Inflammatory macrophage treated with lipopolysaccharide for 1 hour (primary cell): ENCODE measurements at regions not wholly inside any gene's neighbourhood (a gene's known extent, or its start where the extent isn't known, plus 50 kb on each side); places are given as distances from the start of the nearest gene placed in this dataset.

Source experiments
- DNase-seq, 2 donors: peaks; one replicate each; pipeline ENCODE4 v3.0.0-alpha.2; 2020 to 2022

DNA sequence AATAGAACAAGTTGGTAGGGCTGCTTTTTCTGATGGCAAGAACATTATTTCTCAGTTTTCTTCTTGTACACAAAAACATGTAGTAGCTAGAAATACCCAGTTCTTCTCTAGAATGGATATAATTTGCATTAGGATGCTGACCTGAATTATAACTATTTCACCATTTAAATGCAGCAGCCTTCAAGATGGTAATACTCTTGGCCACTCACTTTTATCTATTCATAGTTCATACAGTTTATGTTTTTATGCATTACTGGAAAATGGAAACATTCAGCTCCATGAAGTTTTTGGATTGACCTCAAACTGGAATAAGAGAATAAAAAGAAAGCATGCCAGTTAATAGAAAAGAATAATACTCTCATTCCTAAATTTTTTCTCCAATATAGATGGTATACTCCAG is 487.4 kb downstream of the PABPC4L start:
- no peak for DNase-seq

DNA sequence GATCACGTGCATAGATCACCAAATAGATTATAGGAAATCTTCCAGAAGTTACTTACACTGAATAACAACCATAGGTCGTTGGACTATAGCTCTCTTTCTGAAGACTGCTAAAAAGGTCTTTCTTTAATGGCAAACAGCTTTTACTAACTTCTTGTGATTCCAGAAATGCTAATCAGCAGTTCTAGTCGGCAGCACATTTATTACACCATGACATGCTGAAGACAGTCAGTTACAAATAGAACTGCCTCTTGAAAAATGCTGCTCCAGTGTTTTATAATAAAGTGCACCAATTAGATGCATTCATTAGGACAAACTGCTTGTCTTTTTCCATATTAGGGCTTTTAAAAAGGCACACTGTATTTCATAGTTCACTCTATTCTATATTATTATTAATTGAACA is 488.2 kb downstream of the PABPC4L start:
- DNase-seq, result no peak

DNA sequence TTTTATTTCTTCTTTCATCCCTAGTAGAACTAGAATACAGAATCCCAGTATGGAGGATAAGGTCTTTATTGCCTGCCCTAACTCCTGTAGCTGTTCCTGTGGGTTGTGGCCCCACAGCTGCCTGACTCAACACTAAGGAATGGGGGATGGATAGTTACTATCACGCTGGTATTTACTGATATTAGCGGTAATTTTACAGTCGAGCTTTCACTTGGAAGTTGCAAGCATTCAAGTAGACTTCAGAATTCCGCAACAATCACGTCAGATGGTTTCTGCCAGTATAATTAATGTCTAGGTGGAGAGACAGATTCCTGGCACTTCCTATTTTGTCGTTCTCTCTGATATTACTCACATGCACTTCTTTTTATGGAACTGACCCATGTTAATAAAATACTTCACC is 489.8 kb downstream of the PABPC4L start:
- DNase-seq, result no peak

DNA sequence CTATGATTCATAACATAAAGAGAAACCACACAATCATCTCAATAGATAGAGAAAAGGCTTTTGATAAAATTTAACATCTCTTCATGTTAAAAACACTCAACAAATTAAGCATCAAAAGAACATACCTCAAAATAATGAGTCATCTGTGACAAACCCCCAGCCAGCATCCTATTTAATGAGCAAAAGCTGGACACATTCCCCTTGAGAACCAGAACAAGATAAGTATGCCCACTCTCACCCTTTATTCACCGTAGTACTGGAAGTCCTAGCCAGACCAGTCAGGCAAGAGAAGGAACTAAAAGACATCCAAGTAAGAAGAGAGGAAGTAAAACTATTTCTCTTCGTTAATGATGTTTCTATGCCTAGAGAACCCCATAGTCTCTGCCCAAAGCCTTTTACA is 507.2 kb downstream of the PABPC4L start:
- no peak for DNase-seq

- DNase-seq, result no peak
Measured at GRCh38 chr4:133683967-133684366, 517.6 kb downstream of the PABPC4L start.

- DNase-seq, result no peak
Measured at GRCh38 chr4:133668061-133668851, 519.2 kb downstream of the PCDH10 start.

- no peak for DNase-seq
Measured at GRCh38 chr4:133647206-133647605, 498.1 kb downstream of the PCDH10 start.

- no peak for DNase-seq
Measured at GRCh38 chr4:133641191-133641590, 492.1 kb downstream of the PCDH10 start.

DNA sequence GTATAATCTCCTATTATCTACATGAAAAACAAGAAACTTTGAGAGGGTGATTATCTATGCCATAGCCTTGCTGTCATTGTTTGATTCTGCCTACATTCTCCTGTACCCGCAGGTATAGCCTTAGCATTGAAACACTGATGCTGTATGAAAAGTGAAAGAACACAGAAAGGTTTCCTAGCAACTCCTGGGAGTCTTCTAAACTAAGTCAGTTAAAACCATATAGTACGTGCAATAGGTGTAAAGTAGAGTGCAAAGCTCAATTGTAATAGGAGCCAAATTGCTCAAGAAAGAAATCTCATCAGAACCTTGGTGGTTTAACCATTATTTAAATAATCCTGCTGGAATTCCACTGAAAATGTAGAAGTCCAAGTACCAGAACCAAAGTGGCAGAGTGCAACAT is 489.7 kb downstream of the PCDH10 start:
- DNase-seq, result no peak

- no peak for DNase-seq
Measured at GRCh38 chr4:133637161-133637560, 488.1 kb downstream of the PCDH10 start.

- DNase-seq, result no peak
Measured at GRCh38 chr4:133624744-133625143, 475.6 kb downstream of the PCDH10 start.

DNA sequence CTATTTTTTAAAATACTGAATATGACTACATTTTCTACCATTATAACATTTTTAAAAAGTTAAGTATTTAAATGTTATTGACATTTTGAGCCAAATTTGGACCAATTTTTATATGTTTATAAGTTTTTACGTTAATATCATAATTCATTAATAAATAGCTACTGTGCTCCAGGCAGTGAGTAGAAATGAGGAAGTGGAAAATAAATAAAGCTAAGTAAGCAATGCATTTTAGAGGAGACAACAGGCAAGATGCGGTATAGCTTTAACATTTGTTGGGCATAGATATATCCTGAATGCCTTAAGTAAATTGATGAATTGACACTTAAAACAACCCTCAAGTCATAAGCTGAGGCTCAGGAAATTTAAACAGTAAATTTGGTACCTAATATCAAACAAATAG is 474.8 kb downstream of the PCDH10 start:
- DNase-seq, result no peak

- DNase-seq, result no peak
Measured at GRCh38 chr4:133621628-133622027, 472.5 kb downstream of the PCDH10 start.

- no peak for DNase-seq
Measured at GRCh38 chr4:133620555-133620954, 471.5 kb downstream of the PCDH10 start.

DNA sequence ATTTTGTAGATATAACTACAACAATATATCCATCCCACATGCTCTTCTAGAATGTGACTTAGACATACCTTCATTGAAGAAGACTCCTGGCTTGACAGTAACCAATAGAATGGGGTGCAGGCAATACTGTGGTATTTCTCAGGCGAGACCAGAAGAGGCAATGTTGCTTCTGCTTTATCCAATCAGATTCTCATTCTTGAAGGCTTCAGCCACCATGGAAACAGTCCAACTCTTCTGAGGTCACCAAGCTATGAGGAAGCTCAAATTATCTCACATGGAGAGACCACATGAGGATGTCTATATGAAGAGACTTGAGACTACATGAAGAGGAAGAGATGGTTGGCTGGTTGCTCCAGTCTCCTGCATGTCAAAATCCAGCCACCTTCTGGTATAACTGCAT is 469.9 kb downstream of the PCDH10 start:
- no peak for DNase-seq

- no peak for DNase-seq
Measured at GRCh38 chr4:133600008-133600407, 450.9 kb downstream of the PCDH10 start.

- DNase-seq, result no peak
Measured at GRCh38 chr4:133598779-133599178, 449.7 kb downstream of the PCDH10 start.

DNA sequence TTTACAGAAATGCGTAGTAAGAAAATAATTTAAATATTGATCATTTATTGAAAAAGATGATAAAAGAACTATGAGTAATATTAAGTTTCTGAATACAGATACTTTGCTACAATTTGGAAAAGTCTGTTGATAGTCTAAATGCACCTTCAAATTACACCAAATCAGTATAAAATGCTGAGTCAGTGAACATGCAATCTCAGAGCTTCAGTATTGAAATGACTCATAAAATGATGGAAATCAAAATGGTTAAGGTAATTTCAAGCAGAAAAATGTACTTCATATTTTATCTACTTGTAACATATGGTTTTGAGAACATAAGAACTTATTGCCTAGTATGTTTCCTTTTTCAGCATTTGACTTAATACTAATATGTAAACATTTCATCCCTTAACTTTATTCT is 448.2 kb downstream of the PCDH10 start:
- DNase-seq, result no peak

GRCh38 chr4:133596459-133596858 is 447.4 kb downstream of the PCDH10 start:
- no peak for DNase-seq

DNA sequence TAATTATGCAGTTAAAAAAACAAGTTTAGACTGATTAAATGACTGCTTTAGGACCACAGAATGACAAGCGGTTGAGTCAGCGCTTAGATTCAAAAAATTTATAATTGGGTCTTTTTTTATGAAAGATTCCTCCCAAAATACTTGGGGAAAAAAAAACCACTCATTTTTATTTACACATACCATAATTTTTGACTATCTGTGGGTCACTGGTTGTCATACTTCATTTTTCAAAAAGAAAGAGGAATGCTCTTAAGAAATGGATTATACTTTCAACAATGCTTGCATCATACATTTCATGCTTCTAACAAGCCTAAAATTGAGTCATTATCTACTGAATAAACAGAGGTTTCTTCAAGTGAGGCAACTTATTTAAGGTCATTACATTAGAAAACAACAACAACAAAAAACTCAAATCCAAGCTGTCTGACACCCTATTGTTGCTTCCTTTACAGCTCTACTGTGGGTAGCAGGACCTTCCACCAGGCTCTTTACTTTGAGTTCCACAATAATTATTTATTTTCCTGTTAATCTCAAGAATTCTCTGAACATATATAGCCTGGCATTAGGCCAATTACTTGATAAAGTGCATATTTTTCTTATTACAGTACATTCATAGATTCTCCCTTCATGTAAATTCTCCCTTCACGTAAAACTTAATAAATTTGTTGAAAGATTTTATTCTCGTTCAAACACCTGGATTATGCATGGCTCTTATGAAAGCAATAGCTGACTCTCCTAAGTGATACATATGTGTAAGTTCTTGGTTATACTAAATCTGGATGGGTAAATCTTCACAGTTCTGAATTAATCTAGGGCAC is 445.5 kb downstream of the PCDH10 start:
- no peak for DNase-seq

- DNase-seq, result no peak
Measured at GRCh38 chr4:133593764-133594163, 444.7 kb downstream of the PCDH10 start.

GRCh38 chr4:133592591-133592990 is 443.5 kb downstream of the PCDH10 start:
- DNase-seq, result no peak

- DNase-seq, result no peak
Measured at GRCh38 chr4:133592106-133592505, 443.0 kb downstream of the PCDH10 start.

DNA sequence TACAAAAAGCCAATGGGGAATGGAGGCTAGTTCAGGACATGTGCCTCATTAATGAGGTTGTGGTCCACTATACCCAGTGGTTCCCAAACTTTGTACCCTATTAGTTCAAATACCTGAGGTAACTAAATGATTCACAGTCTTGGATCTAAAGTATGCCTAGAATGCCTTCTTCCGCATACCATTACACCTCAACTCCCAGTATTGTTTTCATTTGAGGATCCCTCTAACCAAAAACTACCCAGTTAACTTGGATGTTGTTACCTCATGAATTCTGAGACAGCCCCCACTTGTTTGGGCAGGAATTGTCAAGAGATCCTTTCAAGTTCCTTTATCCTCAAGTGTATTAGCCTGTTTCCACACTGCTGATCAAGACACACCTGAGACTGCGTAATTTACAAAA is 439.2 kb downstream of the PCDH10 start:
- no peak for DNase-seq
